CD4-positive, alpha-beta memory T cell (primary cell): ENCODE measurements at regions not wholly inside any gene's neighbourhood (a gene's known extent, or its start where the extent isn't known, plus 50 kb on each side); places are given as distances from the start of the nearest gene placed in this dataset.

Experiments
- CTCF ChIA-PET: fragments of 350-600 bp; sonication (Branson Sonifier 250); formaldehyde crosslinking; loops from one replicate; lab custom pipeline; 2021; ENCODE audit warnings: inconsistent platforms; ENCODE audit not compliant: partially characterized antibody; lab: Charles Lee
- POLR2A ChIA-PET: fragments of 350-600 bp; sonication (Branson Sonifier 250); formaldehyde crosslinking; loops from one replicate; lab custom pipeline; 2021; ENCODE audit not compliant: partially characterized antibody; lab: Charles Lee
- DNase-seq, 5 donors: peaks; one replicate each; pipeline versions ENCODE4 v3.0.0 to v3.0.0-alpha.2; 2020 to 2022; ENCODE audit warnings: mixed read lengths in 1 of 5
- H3K27ac ChIP-seq: one replicate; pipeline ENCODE4 v1.7.0; 2013; ENCODE audit warnings: low read depth, low read length
- H3K27me3 ChIP-seq: 2 replicates; pipeline ENCODE4 v1.7.0; 2013; ENCODE audit warnings: mild to moderate bottlenecking, low read length, moderate library complexity; ENCODE audit not compliant: insufficient read depth
- H3K36me3 ChIP-seq: 2 replicates; pipeline ENCODE4 v1.7.0; 2013; ENCODE audit warnings: mild to moderate bottlenecking, low read length, moderate library complexity; ENCODE audit not compliant: insufficient read depth
- H3K4me1 ChIP-seq: 2 replicates; pipeline ENCODE4 v1.7.0; 2013; ENCODE audit warnings: mild to moderate bottlenecking, low read length, moderate library complexity; ENCODE audit not compliant: insufficient read depth
- H3K4me3 ChIP-seq, 2 donors: one replicate each; pipeline ENCODE4 v1.7.0; 2013; ENCODE audit warnings: low read length in 2 of 2, mild to moderate bottlenecking in 1 of 2
- H3K9me3 ChIP-seq, 2 donors: one replicate each; pipeline ENCODE4 v1.7.0; 2013; ENCODE audit warnings: low read length in 2 of 2, control low read depth in 1 of 2; ENCODE audit not compliant: control insufficient read depth in 1 of 2
- H3K27ac Mint-ChIP-seq, 7 donors: one replicate each; pipeline ENCODE4 v1.8.0; 2020 to 2021; ENCODE audit warnings: mixed read lengths in 7 of 7, mild to moderate bottlenecking in 6 of 7, inconsistent platforms in 3 of 7, moderate library complexity in 3 of 7
- H3K27me3 Mint-ChIP-seq, 2 donors: one replicate each; pipeline ENCODE4 v1.8.0; 2020 to 2021; ENCODE audit warnings: mixed read lengths in 2 of 2
- H3K36me3 Mint-ChIP-seq, 2 donors: one replicate each; pipeline ENCODE4 v1.8.0; 2020 to 2021; ENCODE audit warnings: mixed read lengths in 2 of 2, inconsistent platforms in 1 of 2, mild to moderate bottlenecking in 1 of 2
- H3K4me1 Mint-ChIP-seq, 4 donors: one replicate each; pipeline ENCODE4 v1.8.0; 2020 to 2021; ENCODE audit warnings: mixed read lengths in 4 of 4, mild to moderate bottlenecking in 1 of 4
- H3K4me3 Mint-ChIP-seq, 8 donors: one replicate each; pipeline ENCODE4 v1.8.0; 2020 to 2021; ENCODE audit warnings: mixed read lengths in 8 of 8, mild to moderate bottlenecking in 7 of 8, moderate library complexity in 6 of 8, inconsistent platforms in 3 of 8
- H3K9me3 Mint-ChIP-seq, 8 donors: one replicate each; pipeline ENCODE4 v1.8.0; 2020 to 2021; ENCODE audit warnings: mixed read lengths in 8 of 8, mild to moderate bottlenecking in 5 of 8, inconsistent platforms in 3 of 8, moderate library complexity in 1 of 8
- intact Hi-C: fragments of 100-400 bp; cut with micrococcal nuclease; formaldehyde crosslinking; loops from one replicate; pipeline ENCODE4 v1.15.1; 2023

GRCh38 chrX:42686296-42686695 is 91.7 kb downstream of the PPP1R2C start:
- intact Hi-C loops: no loop called here
- H3K36me3 ChIP-seq: no peaks in the 10 kb centered on the region
- ChIA-PET POLR2A (no interaction called here), CTCF (no interaction called here)
- Mint-ChIP-seq H3K36me3 (no peaks in the 10 kb centered on the region), H3K27me3 (no peaks in the 10 kb centered on the region), H3K4me3 (no peak overlapping the region), H3K4me1 (no peaks in the 10 kb centered on the region), H3K27ac (no peak overlapping the region), H3K9me3 (peaks cover 0 to 2% (median 0%) of the 10 kb centered on the region in 8 donors)
- no peaks in the 10 kb centered on the region for H3K9me3 ChIP-seq
- no peaks in the 10 kb centered on the region for H3K4me1 ChIP-seq
- H3K27me3 ChIP-seq: no peaks in the 10 kb centered on the region
- DNase-seq: no peak
- H3K4me3 ChIP-seq: no peak overlapping the region
- no peak overlapping the region for H3K27ac ChIP-seq

- POLR2A ChIA-PET: interaction anchor here (0.6 kb wide), 1 partner anchor 9 kb away, joined by 3 read pairs; no protein-coding TSS in a partner anchor
- no peaks in the 10 kb centered on the region for H3K36me3 ChIP-seq
Observed at GRCh38 chrX:42684065-42684464, 93.9 kb downstream of the PPP1R2C start.

GRCh38 chrX:42680666-42681065 is 97.3 kb downstream of the PPP1R2C start:
- H3K9me3 ChIP-seq: no peaks in the 10 kb centered on the region
- intact Hi-C loops: no loop called here
- H3K4me1 ChIP-seq: no peaks in the 10 kb centered on the region
- no peak overlapping the region for H3K4me3 ChIP-seq
- Mint-ChIP-seq H3K27ac (peak overlapping the region in 1 of 7 donors; percentile 14), H3K4me1 (no peaks in the 10 kb centered on the region), H3K4me3 (no peak overlapping the region), H3K9me3 (peaks cover 0 to 2% (median 0%) of the 10 kb centered on the region in 8 donors), H3K36me3 (no peaks in the 10 kb centered on the region), H3K27me3 (no peaks in the 10 kb centered on the region)
- no peak for DNase-seq
- H3K36me3 ChIP-seq: no peaks in the 10 kb centered on the region
- H3K27me3 ChIP-seq: no peaks in the 10 kb centered on the region
- CTCF ChIA-PET: no interaction called here
- H3K27ac ChIP-seq: no peak overlapping the region
- POLR2A ChIA-PET: no interaction called here

More at GRCh38 chrX:42684065-42684464, 93.9 kb downstream of the PPP1R2C start:
- H3K27me3 Mint-ChIP-seq: no peaks in the 10 kb centered on the region
- no peaks in the 10 kb centered on the region for H3K27me3 ChIP-seq
- no peaks in the 10 kb centered on the region for H3K4me1 Mint-ChIP-seq
- CTCF ChIA-PET: no interaction called here
- H3K27ac ChIP-seq: no peak overlapping the region
- no peaks in the 10 kb centered on the region for H3K36me3 Mint-ChIP-seq
- H3K9me3 ChIP-seq: no peaks in the 10 kb centered on the region
- no peaks in the 10 kb centered on the region for H3K4me1 ChIP-seq
- no peak overlapping the region for H3K27ac Mint-ChIP-seq
- H3K9me3 Mint-ChIP-seq: peaks cover 0 to 2% (median 0%) of the 10 kb centered on the region in 8 donors
- intact Hi-C loops: no loop called here
- DNase-seq: no peak
- H3K4me3 ChIP-seq: no peak overlapping the region
- H3K4me3 Mint-ChIP-seq: no peak overlapping the region

- no peaks in the 10 kb centered on the region for H3K4me1 ChIP-seq
- no peaks in the 10 kb centered on the region for H3K27me3 ChIP-seq
- no peaks in the 10 kb centered on the region for H3K9me3 ChIP-seq
- DNase-seq: no peak
- ChIA-PET POLR2A (no interaction called here), CTCF (no interaction called here)
- H3K27ac Mint-ChIP-seq: no peak overlapping the region
- no peak overlapping the region for H3K27ac ChIP-seq
- H3K36me3 Mint-ChIP-seq: no peaks in the 10 kb centered on the region
- no peak overlapping the region for H3K4me3 Mint-ChIP-seq
- no peaks in the 10 kb centered on the region for H3K4me1 Mint-ChIP-seq
- intact Hi-C loops: no loop called here
- H3K36me3 ChIP-seq: no peaks in the 10 kb centered on the region
- peaks cover 0 to 7% (median 0%) of the 10 kb centered on the region in 8 donors for H3K9me3 Mint-ChIP-seq
- H3K4me3 ChIP-seq: no peak overlapping the region
- H3K27me3 Mint-ChIP-seq: no peaks in the 10 kb centered on the region
Observed at GRCh38 chrX:42678133-42678532, 99.8 kb downstream of the PPP1R2C start.

GRCh38 chrX:42673301-42673810 is 104.6 kb downstream of the PPP1R2C start:
- Mint-ChIP-seq H3K9me3 (peaks cover 0 to 18% (median 11%) of the 10 kb centered on the region in 8 donors), H3K36me3 (peaks cover 0 to 1% of the 10 kb centered on the region in 2 donors), H3K4me3 (no peak overlapping the region), H3K4me1 (no peaks in the 10 kb centered on the region), H3K27ac (no peak overlapping the region), H3K27me3 (no peaks in the 10 kb centered on the region)
- Histone ChIP-seq H3K27me3 (no peaks in the 10 kb centered on the region), H3K9me3 (no peaks in the 10 kb centered on the region), H3K4me3 (no peak overlapping the region), H3K27ac (no peak overlapping the region), H3K4me1 (no peaks in the 10 kb centered on the region), H3K36me3 (no peaks in the 10 kb centered on the region)
- intact Hi-C loops: no loop called here
- no peak for DNase-seq
- ChIA-PET CTCF (no interaction called here), POLR2A (no interaction called here)

GRCh38 chrX:42664680-42665079 is 113.3 kb downstream of the PPP1R2C start:
- ChIA-PET POLR2A (no interaction called here), CTCF (no interaction called here)
- H3K27me3 Mint-ChIP-seq: no peaks in the 10 kb centered on the region
- H3K4me3 Mint-ChIP-seq: no peak overlapping the region
- no peaks in the 10 kb centered on the region for H3K4me1 ChIP-seq
- intact Hi-C loops: no loop called here
- no peak overlapping the region for H3K27ac ChIP-seq
- peaks cover 0 to 9% (median 5%) of the 10 kb centered on the region in 8 donors for H3K9me3 Mint-ChIP-seq
- no peaks in the 10 kb centered on the region for H3K9me3 ChIP-seq
- peaks cover 0 to 4% (median under 1%) of the 10 kb centered on the region in 4 donors for H3K4me1 Mint-ChIP-seq
- H3K27me3 ChIP-seq: no peaks in the 10 kb centered on the region
- no peak overlapping the region for H3K4me3 ChIP-seq
- no peak overlapping the region for H3K27ac Mint-ChIP-seq
- no peaks in the 10 kb centered on the region for H3K36me3 ChIP-seq
- peaks cover 0 to 1% of the 10 kb centered on the region in 2 donors for H3K36me3 Mint-ChIP-seq
- no peak for DNase-seq

GRCh38 chrX:42628471-42628870 is 149.5 kb downstream of the PPP1R2C start:
- no peaks in the 10 kb centered on the region for H3K4me1 Mint-ChIP-seq
- H3K9me3 ChIP-seq: no peaks in the 10 kb centered on the region
- H3K4me3 Mint-ChIP-seq: no peak overlapping the region
- CTCF ChIA-PET: no interaction called here
- H3K9me3 Mint-ChIP-seq: no peaks in the 10 kb centered on the region
- H3K36me3 Mint-ChIP-seq: no peaks in the 10 kb centered on the region
- H3K4me1 ChIP-seq: no peaks in the 10 kb centered on the region
- intact Hi-C loops: no loop called here
- no peaks in the 10 kb centered on the region for H3K27me3 Mint-ChIP-seq
- POLR2A ChIA-PET: no interaction called here
- no peak for DNase-seq
- no peak overlapping the region for H3K4me3 ChIP-seq
- no peak overlapping the region for H3K27ac ChIP-seq
- H3K27ac Mint-ChIP-seq: no peak overlapping the region
- H3K27me3 ChIP-seq: no peaks in the 10 kb centered on the region
- no peaks in the 10 kb centered on the region for H3K36me3 ChIP-seq

- H3K9me3 Mint-ChIP-seq: no peaks in the 10 kb centered on the region
- DNase-seq: no peak
- intact Hi-C loops: no loop called here
- Histone ChIP-seq H3K27me3 (no peaks in the 10 kb centered on the region), H3K4me3 (no peak overlapping the region), H3K4me1 (no peaks in the 10 kb centered on the region), H3K36me3 (no peaks in the 10 kb centered on the region), H3K27ac (no peak overlapping the region), H3K9me3 (no peaks in the 10 kb centered on the region)
- ChIA-PET CTCF (no interaction called here), POLR2A (no interaction called here)
- H3K36me3 Mint-ChIP-seq: no peaks in the 10 kb centered on the region
- no peaks in the 10 kb centered on the region for H3K4me1 Mint-ChIP-seq
- no peak overlapping the region for H3K4me3 Mint-ChIP-seq
- H3K27ac Mint-ChIP-seq: no peak overlapping the region
- no peaks in the 10 kb centered on the region for H3K27me3 Mint-ChIP-seq
Observed at GRCh38 chrX:42627891-42628290, 150.1 kb downstream of the PPP1R2C start.
